HEK293 (cell line): ENCODE measurements at regions not wholly inside any gene's neighbourhood (a gene's known extent, or its start where the extent isn't known, plus 50 kb on each side); places are given as distances from the start of the nearest gene placed in this dataset.

Experiments used
- CTCF ChIA-PET: fragments of 350-600 bp; formaldehyde crosslinking; extraction: SDS; loops from one replicate; lab custom pipeline; 2021; ENCODE audit warnings: antibody characterized with exemption; lab: Yijun Ruan, JAX
- POLR2A ChIA-PET: fragments of 300-600 bp; formaldehyde crosslinking; extraction: SDS; loops from one replicate; lab custom pipeline; 2020; ENCODE audit warnings: antibody characterized with exemption, inconsistent platforms; lab: Yijun Ruan, JAX
- H3K27ac ChIP-seq: fragments of 200-500 bp; sonication (Bioruptor generic); 2 replicates; pipeline ENCODE4 v1.5.1; 2014; ENCODE audit warnings: low read depth, low read length, control low read depth, inconsistent platforms; ENCODE audit errors: extremely low read depth
- H3K36me3 ChIP-seq, 2 experiments: fragments of 200-500 bp in 1 of 2; sonication (Bioruptor generic) in 1 of 2; 1 replicate in 1 of 2; 2 replicates in 1 of 2; pipeline ENCODE4 v1.5.1; 2014 to 2017; ENCODE audit warnings: inconsistent platforms in 2 of 2, low read length in 2 of 2; ENCODE audit not compliant: control insufficient read depth in 2 of 2, insufficient read depth in 1 of 2
- H3K4me1 ChIP-seq: fragments of 200-500 bp; sonication (Bioruptor generic); 2 replicates; pipeline ENCODE4 v1.5.1; 2014; ENCODE audit warnings: mild to moderate bottlenecking, low read length, inconsistent platforms; ENCODE audit not compliant: control insufficient read depth, insufficient read depth
- H3K4me3 ChIP-seq: 2 replicates; pipeline ENCODE4 v1.5.1; 2011; ENCODE audit warnings: low read depth, mild to moderate bottlenecking, control low read depth, low read length, moderate library complexity
- H3K9me3 ChIP-seq: fragments of 200-500 bp; sonication (Bioruptor generic); 2 replicates; pipeline ENCODE4 v1.5.1; 2014; ENCODE audit warnings: low read depth, low read length, inconsistent platforms; ENCODE audit not compliant: control insufficient read depth, insufficient read depth
- EGR2 ChIP-seq: fragments of 450-650 bp; formaldehyde crosslinking; IDR thresholded peaks from 2 replicates; pipeline ENCODE4 v1.5.1; 2016; ENCODE audit warnings: low read depth, missing biosample characterization, missing genetic modification characterization
- GLIS1 ChIP-seq: fragments of 450-650 bp; formaldehyde crosslinking; IDR thresholded peaks from 2 replicates; pipeline ENCODE4 v1.5.1; 2016; ENCODE audit warnings: missing biosample characterization, missing genetic modification characterization
- REST ChIP-seq: fragments of 450-650 bp; formaldehyde crosslinking; IDR thresholded peaks from 2 replicates; pipeline ENCODE4 v1.5.1; 2016; ENCODE audit warnings: missing biosample characterization, missing genetic modification characterization
- SP3 ChIP-seq: fragments of 450-650 bp; formaldehyde crosslinking; IDR thresholded peaks from 2 replicates; pipeline ENCODE4 v1.5.1; 2016; ENCODE audit warnings: missing biosample characterization, missing genetic modification characterization
- SP7 ChIP-seq: fragments of 450-650 bp; formaldehyde crosslinking; IDR thresholded peaks from 2 replicates; pipeline ENCODE4 v1.5.1; 2016; ENCODE audit warnings: missing biosample characterization, missing genetic modification characterization
- TCF7L2 ChIP-seq: IDR thresholded peaks from 2 replicates; pipeline ENCODE4 v1.6.1; 2011; ENCODE audit warnings: low read depth, mild to moderate bottlenecking, inconsistent platforms, low read length, moderate library complexity, borderline replicate concordance
- ZBTB17 ChIP-seq: fragments of 450-650 bp; formaldehyde crosslinking; IDR thresholded peaks from 2 replicates; pipeline ENCODE4 v1.5.1; 2016; ENCODE audit warnings: missing biosample characterization, missing genetic modification characterization
- ZNF121 ChIP-seq: fragments of 450-650 bp; formaldehyde crosslinking; IDR thresholded peaks from 2 replicates; pipeline ENCODE4 v1.5.1; 2016; ENCODE audit warnings: missing biosample characterization, missing genetic modification characterization
- ZNF169 ChIP-seq: fragments of 450-650 bp; formaldehyde crosslinking; IDR thresholded peaks from 2 replicates; pipeline ENCODE4 v1.5.1; 2016; ENCODE audit warnings: missing biosample characterization, missing genetic modification characterization
- ZNF175 ChIP-seq: fragments of 450-650 bp; formaldehyde crosslinking; IDR thresholded peaks from 2 replicates; pipeline ENCODE4 v1.5.1; 2016; ENCODE audit warnings: missing biosample characterization, missing genetic modification characterization
- ZNF214 ChIP-seq: fragments of 450-650 bp; formaldehyde crosslinking; IDR thresholded peaks from 2 replicates; pipeline ENCODE4 v1.5.1; 2017; ENCODE audit warnings: missing biosample characterization, mild to moderate bottlenecking, missing genetic modification characterization, borderline replicate concordance
- ZNF24 ChIP-seq: fragments of 450-650 bp; formaldehyde crosslinking; IDR thresholded peaks from 2 replicates; pipeline ENCODE4 v1.5.1; 2016; ENCODE audit warnings: missing biosample characterization, missing genetic modification characterization
- ZNF394 ChIP-seq: fragments of 450-650 bp; formaldehyde crosslinking; IDR thresholded peaks from 2 replicates; pipeline ENCODE4 v1.5.1; 2016; ENCODE audit warnings: missing biosample characterization, missing genetic modification characterization, mild to moderate bottlenecking, moderate library complexity, borderline replicate concordance
- ZNF488 ChIP-seq: fragments of 450-650 bp; formaldehyde crosslinking; IDR thresholded peaks from 2 replicates; pipeline ENCODE4 v1.5.1; 2016; ENCODE audit warnings: missing biosample characterization, missing genetic modification characterization
- ZNF585B ChIP-seq: fragments of 450-650 bp; formaldehyde crosslinking; IDR thresholded peaks from 2 replicates; pipeline ENCODE4 v1.5.1; 2016; ENCODE audit warnings: missing biosample characterization, missing genetic modification characterization
- ZNF623 ChIP-seq: fragments of 450-650 bp; formaldehyde crosslinking; IDR thresholded peaks from 2 replicates; pipeline ENCODE4 v1.5.1; 2016; ENCODE audit warnings: missing biosample characterization, missing genetic modification characterization

GRCh38 chr7:13821152-13821787 is 168.2 kb downstream of the ETV1 start:
- Histone ChIP-seq H3K36me3 (no peaks in the 10 kb centered on the region), H3K4me3 (no peak overlapping the region), H3K9me3 (no peaks in the 10 kb centered on the region), H3K27ac (no peak overlapping the region), H3K4me1 (no peaks in the 10 kb centered on the region)
- ChIA-PET CTCF (no interaction called here), POLR2A (no interaction called here)
- TF ChIP-seq ZNF488 (tag by site-specific recombination), result no peak
- no peak for TF ChIP-seq ZNF623 (tag by site-specific recombination)
- TF ChIP-seq REST (tag by site-specific recombination), result no peak
- no peak for TF ChIP-seq ZNF24
- no peak for TF ChIP-seq ZNF169 (tag by site-specific recombination)
- no peak for TF ChIP-seq ZBTB17 (tag by site-specific recombination)
- no peak for TF ChIP-seq SP3 (tag by site-specific recombination)
- TF ChIP-seq ZNF175, result no peak
- no peak for TF ChIP-seq TCF7L2

GRCh38 chr7:13822678-13823077 is 166.8 kb downstream of the ETV1 start:
- Histone ChIP-seq H3K27ac (no peak overlapping the region), H3K4me3 (no peak overlapping the region), H3K36me3 (no peaks in the 10 kb centered on the region), H3K4me1 (no peaks in the 10 kb centered on the region), H3K9me3 (no peaks in the 10 kb centered on the region)
- ChIA-PET CTCF (no interaction called here), POLR2A (no interaction called here)
- TF ChIP-seq ZNF121 (tag by site-specific recombination) (no peak), EGR2 (tag by site-specific recombination) (no peak), GLIS1 (no peak), ZNF214 (tag by site-specific recombination) (no peak)

- H3K4me1 ChIP-seq, result no peaks in the 10 kb centered on the region
- no peak overlapping the region for H3K27ac ChIP-seq
- H3K4me3 ChIP-seq, result no peak overlapping the region
- ChIA-PET CTCF (no interaction called here), POLR2A (no interaction called here)
- TF ChIP-seq ZNF585B (tag by site-specific recombination) (no peak), SP7 (tag by site-specific recombination) (no peak), ZNF121 (tag by site-specific recombination) (no peak), ZNF394 (tag by site-specific recombination) (no peak)
- no peaks in the 10 kb centered on the region for H3K36me3 ChIP-seq
- no peaks in the 10 kb centered on the region for H3K9me3 ChIP-seq
Observed at GRCh38 chr7:13826752-13827151, 162.7 kb downstream of the ETV1 start.
